K562 (cell line): ENCODE measurements at regions not wholly inside any gene's neighbourhood (a gene's known extent, or its start where the extent isn't known, plus 50 kb on each side); places are given as distances from the start of the nearest gene placed in this dataset.

ENCODE experiments used
- ATAC-seq: fragments of 200-7000 bp; cut with Tn5 transposase; 3 replicates; pipeline ENCODE4 v1.9.1; 2020; ENCODE audit warnings: moderate library complexity
- BruUV-seq: library from RNA; stranded (reverse); fragments of 400-500 nt; replicated peaks from 2 replicates; lab custom pipeline; 2021; lab: Mats Ljungman, UMichigan
- CTCF ChIA-PET: fragments of 300-600 bp; formaldehyde crosslinking; extraction: SDS; loops from one replicate; lab custom pipeline; 2021; ENCODE audit warnings: low intra/inter-chr PET ratio; lab: Yijun Ruan, JAX
- POLR2A ChIA-PET: fragments of 300-600, 350-650 bp; sonication (Branson Sonifier 250); formaldehyde crosslinking; extraction: SDS; loops from one replicate; lab custom pipeline; 2021; ENCODE audit warnings: antibody characterized with exemption, inconsistent platforms; lab: Yijun Ruan, JAX
- DNase-seq, 4 experiments: peaks; one replicate each; pipeline versions ENCODE4 v3.0.0 to v3.0.0-alpha.2; 2011 to 2018; ENCODE audit warnings: low spot score in 3 of 4, mixed read lengths in 3 of 4; ENCODE audit errors: extremely low read depth in 1 of 4
- FAIRE-seq: peaks from 2 replicates; lab custom pipeline; 2011; peaks lifted over from hg19 to GRCh38; lab: Jason Lieb, UNC
- H2AFZ ChIP-seq: 2 replicates; pipeline ENCODE4 v1.6.0; 2011; ENCODE audit warnings: low read depth, low read length, control low read depth, inconsistent platforms
- H3K27ac ChIP-seq: fragments of 200-600 bp; 3 replicates; pipeline ENCODE4 v1.8.0; 2011; ENCODE audit warnings: low read depth, mild to moderate bottlenecking, control low read depth, inconsistent platforms, low read length, moderate library complexity, mixed read lengths; ENCODE audit errors: extremely low read depth
- H3K27me3 ChIP-seq, 2 experiments: fragments of 300-600 bp in 1 of 2; 2 replicates in 1 of 2; 3 replicates in 1 of 2; pipeline versions ENCODE4 v1.6.0 to v1.8.0; 2011; ENCODE audit warnings: inconsistent platforms in 2 of 2, low read length in 2 of 2, mild to moderate bottlenecking in 1 of 2, mixed read lengths in 1 of 2, moderate library complexity in 1 of 2; ENCODE audit not compliant: control insufficient read depth in 2 of 2, insufficient read depth in 2 of 2
- H3K36me3 ChIP-seq: fragments of 300-600 bp; 3 replicates; pipeline ENCODE4 v1.8.0; 2011; ENCODE audit warnings: mild to moderate bottlenecking, low read length, inconsistent platforms; ENCODE audit not compliant: control insufficient read depth, insufficient read depth
- H3K4me1 ChIP-seq, 2 experiments: fragments of 200-600 bp in 1 of 2; replicated peaks in 1 of 2; 2 replicates in 1 of 2; 3 replicates in 1 of 2; pipeline versions ENCODE4 v1.5.1 to v1.8.0; 2011; ENCODE audit warnings: inconsistent platforms in 2 of 2, low read length in 2 of 2, mild to moderate bottlenecking in 1 of 2, mixed read lengths in 1 of 2, moderate library complexity in 1 of 2; ENCODE audit not compliant: control insufficient read depth in 2 of 2, insufficient read depth in 2 of 2
- H3K4me2 ChIP-seq: 2 replicates; pipeline ENCODE4 v1.6.1; 2011; ENCODE audit warnings: low read length, control low read depth, inconsistent platforms, mixed read lengths; ENCODE audit not compliant: insufficient read depth
- H3K4me3 ChIP-seq: fragments of 200-600 bp; sonication (generic), shearing (Covaris generic); 2 replicates; pipeline ENCODE4 v1.5.1; 2016; ENCODE audit warnings: control low read depth, inconsistent platforms
- H3K79me2 ChIP-seq: fragments of 200-600 bp; 3 replicates; pipeline ENCODE4 v1.8.0; 2011; ENCODE audit warnings: low read length, inconsistent platforms; ENCODE audit not compliant: control insufficient read depth, insufficient read depth
- H3K9ac ChIP-seq, 2 experiments: 2 replicates each; pipeline versions ENCODE4 v1.6.0 to v1.6.1; 2011; ENCODE audit warnings: low read depth in 2 of 2, low read length in 2 of 2, control low read depth in 1 of 2, inconsistent platforms in 1 of 2, mild to moderate bottlenecking in 1 of 2, mixed read lengths in 1 of 2; ENCODE audit not compliant: insufficient read depth in 1 of 2
- H3K9me1 ChIP-seq: one replicate; pipeline ENCODE4 v1.6.0; 2011; ENCODE audit warnings: inconsistent platforms, mild to moderate bottlenecking, low read length, moderate library complexity; ENCODE audit not compliant: control insufficient read depth, insufficient read depth
- H3K9me3 ChIP-seq: replicated peaks from 2 replicates; pipeline ENCODE4 v1.5.1; 2011; ENCODE audit warnings: low read depth, low read length, inconsistent platforms; ENCODE audit not compliant: control insufficient read depth, insufficient read depth
- H4K20me1 ChIP-seq: replicated peaks from 2 replicates; pipeline ENCODE4 v1.6.1; 2011; ENCODE audit warnings: low read length, inconsistent platforms, mixed read lengths; ENCODE audit not compliant: control insufficient read depth, insufficient read depth
- CC2D1A ChIP-seq: fragments of 450-650 bp; IDR thresholded peaks from 2 replicates; pipeline ENCODE4 v1.6.1; 2017; ENCODE audit warnings: mild to moderate bottlenecking
- FOXA3 ChIP-seq, 2 experiments: fragments of 450-650 bp in 1 of 2; sonication (generic) in 1 of 2; formaldehyde crosslinking; IDR thresholded peaks in 1 of 2; conservative IDR thresholded peaks in 1 of 2; 2 replicates each; pipeline versions ENCODE4 v1.4.0 to v1.8.0; 2020 to 2022; ENCODE audit warnings: mild to moderate bottlenecking in 2 of 2, missing genetic modification reagents in 1 of 2
- MGA ChIP-seq: fragments of 450-650 bp; IDR thresholded peaks from 2 replicates; pipeline ENCODE4 v1.6.1; 2016; ENCODE audit warnings: mild to moderate bottlenecking, moderate library complexity
- MYNN ChIP-seq, 2 experiments: sonication (generic); formaldehyde crosslinking in 1 of 2; IDR thresholded peaks; 2 replicates each; pipeline versions ENCODE4 v1.5.0 to v1.6.1; 2016 to 2020; ENCODE audit warnings: antibody characterized with exemption in 1 of 2, missing genetic modification reagents in 1 of 2
- PURB ChIP-seq: sonication (generic); formaldehyde crosslinking; IDR thresholded peaks from 2 replicates; pipeline ENCODE4 v1.9.0; 2021; ENCODE audit warnings: low read depth, mild to moderate bottlenecking, missing genetic modification reagents
- SAFB2 ChIP-seq: fragments of 200-400 bp; formaldehyde crosslinking; IDR thresholded peaks from 2 replicates; pipeline ENCODE4 v1.6.1; 2018; ENCODE audit warnings: borderline replicate concordance, low read length, low read depth, moderate library complexity; ENCODE audit not compliant: severe bottlenecking
- THRB ChIP-seq: fragments of 450-650 bp; formaldehyde crosslinking; conservative IDR thresholded peaks from 2 replicates; pipeline ENCODE4 v1.4.0; 2022; ENCODE audit warnings: mild to moderate bottlenecking, missing genetic modification characterization
- ZBED1 ChIP-seq: IDR thresholded peaks from 2 replicates; pipeline ENCODE4 v1.6.1; 2014
- ZFP1 ChIP-seq: fragments of 450-650 bp; formaldehyde crosslinking; IDR thresholded peaks from 2 replicates; pipeline ENCODE4 v1.4.0; 2020; ENCODE audit warnings: mild to moderate bottlenecking, mixed read lengths
- WGBS: fragments of 100-300 bp; shearing (Covaris generic); methylation state at CpG from one replicate; pipeline ENCODE4 v1.1.6; 2016; ENCODE audit warnings: low coverage, mixed read lengths; ENCODE audit not compliant: insufficient coverage; ENCODE audit errors: missing lambda C conversion rate; 5-methylcytosine and 5-hydroxymethylcytosine counted together
- in situ Hi-C: fragments of 300-500 bp; cut with MboI; formaldehyde crosslinking; loops from 4 replicates; pipeline ENCODE4 v1.15.0; 2018; ENCODE audit warnings: inconsistent platforms, mixed read lengths
- intact Hi-C: fragments of 100-400 bp; cut with micrococcal nuclease; formaldehyde crosslinking; loops from 2 replicates; pipeline ENCODE4 v1.14.2; 2022

GRCh38 chr21:23445307-23445706 is 2162.0 kb downstream of the MRPL39 start:
- no peaks in the 10 kb centered on the region for H3K79me2 ChIP-seq
- in situ Hi-C loops (no loop called here), intact Hi-C loops (no loop called here)
- no peak overlapping the region for H3K4me2 ChIP-seq
- ChIA-PET CTCF (no interaction called here), POLR2A (no interaction called here)
- no peak overlapping the region for H3K9ac ChIP-seq
- no peaks in the 10 kb centered on the region for H3K27me3 ChIP-seq
- WGBS: 0% methylated on average over 1 of the region's 1 CpG
- H3K36me3 ChIP-seq: no peaks in the 10 kb centered on the region
- H3K9me3 ChIP-seq: no peaks in the 10 kb centered on the region
- H3K9me1 ChIP-seq: no peaks in the 10 kb centered on the region
- H3K4me1 ChIP-seq: no peaks in the 10 kb centered on the region
- FAIRE-seq (no peak), ATAC-seq (no peak), DNase-seq (no peak)
- H4K20me1 ChIP-seq: no peaks in the 10 kb centered on the region
- H2AFZ ChIP-seq: no peak overlapping the region
- BruUV-seq: no TSS peak
- H3K27ac ChIP-seq: no peak overlapping the region
- no peak overlapping the region for H3K4me3 ChIP-seq
- TF ChIP-seq MYNN (IDR thresholded peaks at IDR 0.05) (no peak), MYNN (CRISPR knock-in tag; IDR thresholded peaks at IDR 0.05) (no peak), CC2D1A (no peak), ZBED1 (no peak), FOXA3 (CRISPR knock-in tag; conservative IDR thresholded peaks at IDR 0.05 in 1 of 2, IDR thresholded peaks at IDR 0.05 in 1 of 2) (no peak), PURB (CRISPR knock-in tag) (no peak), MGA (no peak), THRB (CRISPR knock-in tag) (no peak), ZFP1 (no peak), SAFB2 (no peak)
